K562 (cell line): ENCODE measurements at regions not wholly inside any gene's neighbourhood (a gene's known extent, or its start where the extent isn't known, plus 50 kb on each side); places are given as distances from the start of the nearest gene placed in this dataset.
A peak's percentile ranks its signal among the peaks of the same experiment; 100 is the strongest.

Source experiments
- BDP1 ChIP-seq: IDR thresholded peaks from 3 replicates; pipeline ENCODE4 v1.6.1; 2011; ENCODE audit not compliant: insufficient read length, insufficient read depth
- CHD2 ChIP-seq: IDR thresholded peaks from 2 replicates; pipeline ENCODE4 v1.6.1; 2011; ENCODE audit warnings: low read depth, low read length
- DPF2 ChIP-seq: fragments of 450-650 bp; IDR thresholded peaks from 2 replicates; pipeline ENCODE4 v1.6.1; 2016
- MEF2A ChIP-seq: IDR thresholded peaks from 2 replicates; pipeline ENCODE4 v1.6.1; 2011; ENCODE audit warnings: low read depth, mild to moderate bottlenecking, low read length, moderate library complexity; ENCODE audit not compliant: control insufficient read depth
- PCBP2 ChIP-seq: fragments of 200-400 bp; formaldehyde crosslinking; IDR thresholded peaks from 2 replicates; pipeline ENCODE4 v1.6.1; 2018; ENCODE audit warnings: low read length, low read depth, mild to moderate bottlenecking, moderate library complexity; ENCODE audit not compliant: poor library complexity, severe bottlenecking
- PTTG1 ChIP-seq: fragments of 450-650 bp; IDR thresholded peaks from 2 replicates; pipeline ENCODE4 v1.6.1; 2016; ENCODE audit warnings: low read depth, mild to moderate bottlenecking, missing genetic modification characterization, missing compliant biosample characterization
- RBFOX2 ChIP-seq: fragments of 200-400 bp; formaldehyde crosslinking; IDR thresholded peaks from 2 replicates; pipeline ENCODE4 v1.6.1; 2017; ENCODE audit warnings: low read depth, mild to moderate bottlenecking, low read length, moderate library complexity
- RFX1 ChIP-seq: fragments of 450-650 bp; IDR thresholded peaks from 2 replicates; pipeline ENCODE4 v1.6.1; 2016; ENCODE audit warnings: mild to moderate bottlenecking, moderate library complexity
- SIN3B ChIP-seq: fragments of 450-650 bp; IDR thresholded peaks from 2 replicates; pipeline ENCODE4 v1.6.1; 2017; ENCODE audit warnings: low read depth, mild to moderate bottlenecking, moderate library complexity
- ZFP30 ChIP-seq: fragments of 250-450 bp; sonication (Bioruptor Pico); IDR thresholded peaks from 2 replicates; pipeline ENCODE4 v1.8.0; 2022; ENCODE audit warnings: moderate library complexity, mild to moderate bottlenecking, inconsistent platforms, borderline replicate concordance
- ZNF12 ChIP-seq: sonication (generic); formaldehyde crosslinking; IDR thresholded peaks from 2 replicates; pipeline ENCODE4 v1.4.0; 2020; ENCODE audit warnings: mild to moderate bottlenecking, missing genetic modification reagents
- ZNF212 ChIP-seq: fragments of 450-650 bp; formaldehyde crosslinking; IDR thresholded peaks from 2 replicates; pipeline ENCODE4 v1.4.0; 2020; ENCODE audit warnings: mild to moderate bottlenecking
- ZNF274 ChIP-seq: IDR thresholded peaks from 2 replicates; pipeline ENCODE4 v1.6.1; 2011; ENCODE audit warnings: low read depth, mild to moderate bottlenecking, low read length, moderate library complexity, borderline replicate concordance
- ZNF551 ChIP-seq: fragments of 250-450 bp; sonication (Bioruptor Pico); IDR thresholded peaks from 2 replicates; pipeline ENCODE4 v1.5.0; 2021; ENCODE audit warnings: mild to moderate bottlenecking, moderate library complexity
- ZNF695 ChIP-seq: fragments of 450-650 bp; formaldehyde crosslinking; IDR thresholded peaks from 2 replicates; pipeline ENCODE4 v1.4.0; 2020; ENCODE audit warnings: mild to moderate bottlenecking, moderate library complexity
- ZNF696 ChIP-seq: fragments of 250-450 bp; sonication (Bioruptor Pico); conservative IDR thresholded peaks from 2 replicates; pipeline ENCODE4 v1.4.0; 2020; ENCODE audit warnings: mild to moderate bottlenecking, moderate library complexity
- ZNF707 ChIP-seq: fragments of 250-450 bp; sonication (Bioruptor Pico); conservative IDR thresholded peaks from 2 replicates; pipeline ENCODE4 v1.8.0; 2022; ENCODE audit warnings: inconsistent platforms, mild to moderate bottlenecking, moderate library complexity
- TF ChIP-seq, protein P1 (sequence below): fragments of 200-800 bp; sonication (Bioruptor generic); IDR thresholded peaks from 2 replicates; pipeline ENCODE4 v1.6.1; 2017; ENCODE audit warnings: missing genetic modification characterization, missing compliant biosample characterization
- TF ChIP-seq, protein P2 (sequence below): sonication (generic); formaldehyde crosslinking; IDR thresholded peaks from 2 replicates; pipeline ENCODE4 v1.8.0; 2022; ENCODE audit warnings: missing genetic modification reagents, mild to moderate bottlenecking, borderline replicate concordance
- TF ChIP-seq, protein P3 (sequence below): fragments of 450-650 bp; conservative IDR thresholded peaks from 2 replicates; pipeline ENCODE4 v1.6.1; 2016; ENCODE audit warnings: missing genetic modification characterization, low read depth, mild to moderate bottlenecking, control low read depth, missing compliant biosample characterization
- TF ChIP-seq, protein P4 (sequence below): fragments of 250-450 bp; sonication (Bioruptor Pico); IDR thresholded peaks from 2 replicates; pipeline ENCODE4 v1.4.0; 2020
- TF ChIP-seq, protein P5 (sequence below): fragments of 450-650 bp; IDR thresholded peaks from 2 replicates; pipeline ENCODE4 v1.6.1; 2016

DNA sequence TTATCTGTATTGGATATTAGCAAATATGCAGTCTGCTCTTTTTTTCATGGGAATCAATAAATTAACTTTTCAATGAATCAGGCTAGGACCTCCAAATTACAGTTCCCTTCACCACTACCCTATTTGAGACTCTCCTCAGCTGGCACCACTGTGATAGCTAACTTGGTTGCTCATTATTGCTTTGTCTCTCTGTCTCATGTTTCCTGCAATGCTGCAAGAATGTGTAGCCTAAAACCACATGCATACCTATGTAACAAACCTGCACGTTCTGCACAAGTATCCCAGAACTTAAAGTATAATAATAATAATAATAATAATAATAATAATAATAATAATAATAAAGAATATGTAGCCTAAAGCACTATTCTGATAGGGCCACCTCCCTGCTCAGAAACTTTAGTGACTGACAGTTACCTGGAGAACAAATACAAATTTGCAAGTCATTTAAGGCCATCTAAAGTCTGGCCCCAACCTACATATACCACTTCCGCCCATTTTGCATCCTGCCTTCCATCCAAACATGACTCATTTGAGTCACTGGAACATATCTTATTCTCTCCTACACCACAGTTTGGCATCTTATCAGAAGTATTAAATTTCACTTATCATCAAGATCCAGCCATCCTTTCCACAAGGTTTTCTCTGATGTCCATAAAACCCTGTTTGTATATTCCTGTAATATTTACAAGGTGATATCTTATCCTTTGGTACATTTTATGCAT lies 215.1 kb downstream of the LRRK2 start (continued):
- TF ChIP-seq, protein P1, sequence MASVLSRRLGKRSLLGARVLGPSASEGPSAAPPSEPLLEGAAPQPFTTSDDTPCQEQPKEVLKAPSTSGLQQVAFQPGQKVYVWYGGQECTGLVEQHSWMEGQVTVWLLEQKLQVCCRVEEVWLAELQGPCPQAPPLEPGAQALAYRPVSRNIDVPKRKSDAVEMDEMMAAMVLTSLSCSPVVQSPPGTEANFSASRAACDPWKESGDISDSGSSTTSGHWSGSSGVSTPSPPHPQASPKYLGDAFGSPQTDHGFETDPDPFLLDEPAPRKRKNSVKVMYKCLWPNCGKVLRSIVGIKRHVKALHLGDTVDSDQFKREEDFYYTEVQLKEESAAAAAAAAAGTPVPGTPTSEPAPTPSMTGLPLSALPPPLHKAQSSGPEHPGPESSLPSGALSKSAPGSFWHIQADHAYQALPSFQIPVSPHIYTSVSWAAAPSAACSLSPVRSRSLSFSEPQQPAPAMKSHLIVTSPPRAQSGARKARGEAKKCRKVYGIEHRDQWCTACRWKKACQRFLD (CRISPR knock-in tag) = no peak
- no peak for TF ChIP-seq PCBP2
- TF ChIP-seq ZNF696 = no peak
- no peak for TF ChIP-seq RBFOX2
- no peak for TF ChIP-seq MEF2A
- TF ChIP-seq ZNF212 = no peak
- TF ChIP-seq CHD2 = no peak
- TF ChIP-seq, protein P2, sequence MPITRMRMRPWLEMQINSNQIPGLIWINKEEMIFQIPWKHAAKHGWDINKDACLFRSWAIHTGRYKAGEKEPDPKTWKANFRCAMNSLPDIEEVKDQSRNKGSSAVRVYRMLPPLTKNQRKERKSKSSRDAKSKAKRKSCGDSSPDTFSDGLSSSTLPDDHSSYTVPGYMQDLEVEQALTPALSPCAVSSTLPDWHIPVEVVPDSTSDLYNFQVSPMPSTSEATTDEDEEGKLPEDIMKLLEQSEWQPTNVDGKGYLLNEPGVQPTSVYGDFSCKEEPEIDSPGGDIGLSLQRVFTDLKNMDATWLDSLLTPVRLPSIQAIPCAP (CRISPR knock-in tag) = no peak
- TF ChIP-seq, protein P3, sequence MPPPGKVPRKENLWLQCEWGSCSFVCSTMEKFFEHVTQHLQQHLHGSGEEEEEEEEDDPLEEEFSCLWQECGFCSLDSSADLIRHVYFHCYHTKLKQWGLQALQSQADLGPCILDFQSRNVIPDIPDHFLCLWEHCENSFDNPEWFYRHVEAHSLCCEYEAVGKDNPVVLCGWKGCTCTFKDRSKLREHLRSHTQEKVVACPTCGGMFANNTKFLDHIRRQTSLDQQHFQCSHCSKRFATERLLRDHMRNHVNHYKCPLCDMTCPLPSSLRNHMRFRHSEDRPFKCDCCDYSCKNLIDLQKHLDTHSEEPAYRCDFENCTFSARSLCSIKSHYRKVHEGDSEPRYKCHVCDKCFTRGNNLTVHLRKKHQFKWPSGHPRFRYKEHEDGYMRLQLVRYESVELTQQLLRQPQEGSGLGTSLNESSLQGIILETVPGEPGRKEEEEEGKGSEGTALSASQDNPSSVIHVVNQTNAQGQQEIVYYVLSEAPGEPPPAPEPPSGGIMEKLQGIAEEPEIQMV (tag) = no peak
- no peak for TF ChIP-seq ZNF707
- TF ChIP-seq, protein P4, sequence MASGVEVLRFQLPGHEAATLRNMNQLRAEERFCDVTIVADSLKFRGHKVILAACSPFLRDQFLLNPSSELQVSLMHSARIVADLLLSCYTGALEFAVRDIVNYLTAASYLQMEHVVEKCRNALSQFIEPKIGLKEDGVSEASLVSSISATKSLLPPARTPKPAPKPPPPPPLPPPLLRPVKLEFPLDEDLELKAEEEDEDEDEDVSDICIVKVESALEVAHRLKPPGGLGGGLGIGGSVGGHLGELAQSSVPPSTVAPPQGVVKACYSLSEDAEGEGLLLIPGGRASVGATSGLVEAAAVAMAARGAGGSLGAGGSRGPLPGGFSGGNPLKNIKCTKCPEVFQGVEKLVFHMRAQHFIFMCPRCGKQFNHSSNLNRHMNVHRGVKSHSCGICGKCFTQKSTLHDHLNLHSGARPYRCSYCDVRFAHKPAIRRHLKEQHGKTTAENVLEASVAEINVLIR (CRISPR knock-in tag) = no peak
- no peak for TF ChIP-seq BDP1
- no peak for TF ChIP-seq ZNF274
- TF ChIP-seq SIN3B = no peak
- TF ChIP-seq ZNF12 = no peak
- no peak for TF ChIP-seq ZNF551 (CRISPR knock-in tag)
- no peak for TF ChIP-seq ZFP30 (CRISPR knock-in tag)
- TF ChIP-seq DPF2 = 0 out of 2 replicates have a peak, but pooled peaks have one; percentile 16
- no peak for TF ChIP-seq ZNF695 (CRISPR knock-in tag)
- TF ChIP-seq, protein P5, sequence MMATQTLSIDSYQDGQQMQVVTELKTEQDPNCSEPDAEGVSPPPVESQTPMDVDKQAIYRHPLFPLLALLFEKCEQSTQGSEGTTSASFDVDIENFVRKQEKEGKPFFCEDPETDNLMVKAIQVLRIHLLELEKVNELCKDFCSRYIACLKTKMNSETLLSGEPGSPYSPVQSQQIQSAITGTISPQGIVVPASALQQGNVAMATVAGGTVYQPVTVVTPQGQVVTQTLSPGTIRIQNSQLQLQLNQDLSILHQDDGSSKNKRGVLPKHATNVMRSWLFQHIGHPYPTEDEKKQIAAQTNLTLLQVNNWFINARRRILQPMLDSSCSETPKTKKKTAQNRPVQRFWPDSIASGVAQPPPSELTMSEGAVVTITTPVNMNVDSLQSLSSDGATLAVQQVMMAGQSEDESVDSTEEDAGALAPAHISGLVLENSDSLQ = peak; percentile 33
- TF ChIP-seq PTTG1 (tag) = no peak
- no peak for TF ChIP-seq RFX1
